Endothelial cell of umbilical vein (primary cell): ENCODE measurements at regions not wholly inside any gene's neighbourhood (a gene's known extent, or its start where the extent isn't known, plus 50 kb on each side); places are given as distances from the start of the nearest gene placed in this dataset.

Experiments
- EZH2 ChIP-seq: IDR thresholded peaks from 2 replicates; pipeline ENCODE4 v1.6.1; 2012; ENCODE audit warnings: borderline replicate concordance, low read depth, mild to moderate bottlenecking, moderate library complexity, low read length, inconsistent platforms; ENCODE audit not compliant: severe bottlenecking
- GATA2 ChIP-seq: IDR thresholded peaks from 2 replicates; pipeline ENCODE4 v1.7.0; 2011; ENCODE audit warnings: low read depth, mild to moderate bottlenecking, moderate library complexity, mixed read lengths, low read length; ENCODE audit not compliant: insufficient read length, insufficient read depth
- JUN ChIP-seq: IDR thresholded peaks from 2 replicates; pipeline ENCODE4 v1.6.1; 2011; ENCODE audit warnings: borderline replicate concordance, low read depth; ENCODE audit not compliant: insufficient read length, insufficient read depth
- MYC ChIP-seq: IDR thresholded peaks from one replicate; pipeline ENCODE4 v1.6.1; 2011; ENCODE audit warnings: mild to moderate bottlenecking, low read depth, low read length
- POLR2A ChIP-seq: IDR thresholded peaks from 2 replicates; pipeline ENCODE4 v1.6.1; 2012; ENCODE audit warnings: low read depth, mild to moderate bottlenecking, control low read depth, low read length
- POLR2AphosphoS5 ChIP-seq: IDR thresholded peaks from 2 replicates; pipeline ENCODE4 v1.6.1; 2012; ENCODE audit warnings: low read depth, mild to moderate bottlenecking, control low read depth, low read length, moderate library complexity; ENCODE audit not compliant: insufficient read depth
- TF ChIP-seq, protein P1 (sequence below), 2 donors: IDR thresholded peaks; 1 replicate in 1 of 2; 2 replicates in 1 of 2; pipeline ENCODE4 v1.5.1; 2011; ENCODE audit warnings: low read length in 2 of 2, mild to moderate bottlenecking in 2 of 2, moderate library complexity in 2 of 2, control low read depth in 1 of 2, inconsistent platforms in 1 of 2, low read depth in 1 of 2; ENCODE audit not compliant: insufficient read depth in 1 of 2; ENCODE audit errors: extremely low read depth in 1 of 2
- TF ChIP-seq, protein P2 (sequence below): IDR thresholded peaks from 2 replicates; pipeline ENCODE4 v1.6.1; 2011; ENCODE audit not compliant: insufficient read depth, insufficient read length

DNA sequence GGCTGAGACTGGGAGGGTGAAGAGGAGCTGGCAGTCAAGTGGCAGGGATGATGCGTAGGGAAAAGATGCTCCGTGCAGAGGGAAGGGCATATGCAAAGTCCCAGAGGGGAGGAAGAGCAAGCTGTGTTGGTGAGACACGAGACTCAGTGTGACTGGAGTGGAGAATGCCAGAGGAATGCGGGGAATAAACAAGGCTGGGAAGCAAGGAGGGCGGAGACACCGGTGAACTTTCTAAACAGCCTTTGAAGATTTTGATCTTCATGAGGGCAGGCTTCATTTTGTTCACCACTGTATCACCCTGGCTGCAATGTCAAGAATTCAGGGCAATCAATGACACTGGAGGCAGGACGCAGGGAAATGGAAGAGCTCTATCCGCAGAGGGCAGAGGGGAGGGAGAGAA, 535.8 kb downstream of the FUT8 start:
- TF ChIP-seq POLR2A (no peak), POLR2AphosphoS5 (no peak), JUN (no peak), EZH2 (no peak), MYC (no peak), GATA2 (no peak)
- TF ChIP-seq, protein P1, sequence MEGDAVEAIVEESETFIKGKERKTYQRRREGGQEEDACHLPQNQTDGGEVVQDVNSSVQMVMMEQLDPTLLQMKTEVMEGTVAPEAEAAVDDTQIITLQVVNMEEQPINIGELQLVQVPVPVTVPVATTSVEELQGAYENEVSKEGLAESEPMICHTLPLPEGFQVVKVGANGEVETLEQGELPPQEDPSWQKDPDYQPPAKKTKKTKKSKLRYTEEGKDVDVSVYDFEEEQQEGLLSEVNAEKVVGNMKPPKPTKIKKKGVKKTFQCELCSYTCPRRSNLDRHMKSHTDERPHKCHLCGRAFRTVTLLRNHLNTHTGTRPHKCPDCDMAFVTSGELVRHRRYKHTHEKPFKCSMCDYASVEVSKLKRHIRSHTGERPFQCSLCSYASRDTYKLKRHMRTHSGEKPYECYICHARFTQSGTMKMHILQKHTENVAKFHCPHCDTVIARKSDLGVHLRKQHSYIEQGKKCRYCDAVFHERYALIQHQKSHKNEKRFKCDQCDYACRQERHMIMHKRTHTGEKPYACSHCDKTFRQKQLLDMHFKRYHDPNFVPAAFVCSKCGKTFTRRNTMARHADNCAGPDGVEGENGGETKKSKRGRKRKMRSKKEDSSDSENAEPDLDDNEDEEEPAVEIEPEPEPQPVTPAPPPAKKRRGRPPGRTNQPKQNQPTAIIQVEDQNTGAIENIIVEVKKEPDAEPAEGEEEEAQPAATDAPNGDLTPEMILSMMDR (IDR thresholded peaks at IDR 0.05; ENCODE audit: extremely low read depth in 1 of 2, insufficient read depth in 1 of 2, low read depth in 1 of 2, low read length in 2 of 2): no peak
- TF ChIP-seq, protein P2, sequence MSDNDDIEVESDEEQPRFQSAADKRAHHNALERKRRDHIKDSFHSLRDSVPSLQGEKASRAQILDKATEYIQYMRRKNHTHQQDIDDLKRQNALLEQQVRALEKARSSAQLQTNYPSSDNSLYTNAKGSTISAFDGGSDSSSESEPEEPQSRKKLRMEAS: no peak
